K562 (cell line): ENCODE measurements at regions not wholly inside any gene's neighbourhood (a gene's known extent, or its start where the extent isn't known, plus 50 kb on each side); places are given as distances from the start of the nearest gene placed in this dataset.

Source experiments
- ATAC-seq: fragments of 200-7000 bp; cut with Tn5 transposase; 3 replicates; pipeline ENCODE4 v1.9.1; 2020; ENCODE audit warnings: moderate library complexity
- BruUV-seq: library from RNA; stranded (reverse); fragments of 400-500 nt; replicated peaks from 2 replicates; lab custom pipeline; 2021; lab: Mats Ljungman, UMichigan
- CTCF ChIA-PET: fragments of 300-600 bp; formaldehyde crosslinking; extraction: SDS; loops from one replicate; lab custom pipeline; 2021; ENCODE audit warnings: low intra/inter-chr PET ratio; lab: Yijun Ruan, JAX
- POLR2A ChIA-PET: fragments of 300-600, 350-650 bp; sonication (Branson Sonifier 250); formaldehyde crosslinking; extraction: SDS; loops from one replicate; lab custom pipeline; 2021; ENCODE audit warnings: antibody characterized with exemption, inconsistent platforms; lab: Yijun Ruan, JAX
- DNase-seq, 4 experiments: peaks; one replicate each; pipeline versions ENCODE4 v3.0.0 to v3.0.0-alpha.2; 2011 to 2018; ENCODE audit warnings: low spot score in 3 of 4, mixed read lengths in 3 of 4; ENCODE audit errors: extremely low read depth in 1 of 4
- FAIRE-seq: peaks from 2 replicates; lab custom pipeline; 2011; peaks lifted over from hg19 to GRCh38; lab: Jason Lieb, UNC
- H2AFZ ChIP-seq: 2 replicates; pipeline ENCODE4 v1.6.0; 2011; ENCODE audit warnings: low read depth, low read length, control low read depth, inconsistent platforms
- H3K27ac ChIP-seq: fragments of 200-600 bp; 3 replicates; pipeline ENCODE4 v1.8.0; 2011; ENCODE audit warnings: low read depth, mild to moderate bottlenecking, control low read depth, inconsistent platforms, low read length, moderate library complexity, mixed read lengths; ENCODE audit errors: extremely low read depth
- H3K27me3 ChIP-seq, 2 experiments: fragments of 300-600 bp in 1 of 2; 2 replicates in 1 of 2; 3 replicates in 1 of 2; pipeline versions ENCODE4 v1.6.0 to v1.8.0; 2011; ENCODE audit warnings: inconsistent platforms in 2 of 2, low read length in 2 of 2, mild to moderate bottlenecking in 1 of 2, mixed read lengths in 1 of 2, moderate library complexity in 1 of 2; ENCODE audit not compliant: control insufficient read depth in 2 of 2, insufficient read depth in 2 of 2
- H3K36me3 ChIP-seq: fragments of 300-600 bp; 3 replicates; pipeline ENCODE4 v1.8.0; 2011; ENCODE audit warnings: mild to moderate bottlenecking, low read length, inconsistent platforms; ENCODE audit not compliant: control insufficient read depth, insufficient read depth
- H3K4me1 ChIP-seq, 2 experiments: fragments of 200-600 bp in 1 of 2; replicated peaks in 1 of 2; 2 replicates in 1 of 2; 3 replicates in 1 of 2; pipeline versions ENCODE4 v1.5.1 to v1.8.0; 2011; ENCODE audit warnings: inconsistent platforms in 2 of 2, low read length in 2 of 2, mild to moderate bottlenecking in 1 of 2, mixed read lengths in 1 of 2, moderate library complexity in 1 of 2; ENCODE audit not compliant: control insufficient read depth in 2 of 2, insufficient read depth in 2 of 2
- H3K4me2 ChIP-seq: 2 replicates; pipeline ENCODE4 v1.6.1; 2011; ENCODE audit warnings: low read length, control low read depth, inconsistent platforms, mixed read lengths; ENCODE audit not compliant: insufficient read depth
- H3K4me3 ChIP-seq: fragments of 200-600 bp; sonication (generic), shearing (Covaris generic); 2 replicates; pipeline ENCODE4 v1.5.1; 2016; ENCODE audit warnings: control low read depth, inconsistent platforms
- H3K79me2 ChIP-seq: fragments of 200-600 bp; 3 replicates; pipeline ENCODE4 v1.8.0; 2011; ENCODE audit warnings: low read length, inconsistent platforms; ENCODE audit not compliant: control insufficient read depth, insufficient read depth
- H3K9ac ChIP-seq, 2 experiments: 2 replicates each; pipeline versions ENCODE4 v1.6.0 to v1.6.1; 2011; ENCODE audit warnings: low read depth in 2 of 2, low read length in 2 of 2, control low read depth in 1 of 2, inconsistent platforms in 1 of 2, mild to moderate bottlenecking in 1 of 2, mixed read lengths in 1 of 2; ENCODE audit not compliant: insufficient read depth in 1 of 2
- H3K9me1 ChIP-seq: one replicate; pipeline ENCODE4 v1.6.0; 2011; ENCODE audit warnings: inconsistent platforms, mild to moderate bottlenecking, low read length, moderate library complexity; ENCODE audit not compliant: control insufficient read depth, insufficient read depth
- H3K9me3 ChIP-seq: replicated peaks from 2 replicates; pipeline ENCODE4 v1.5.1; 2011; ENCODE audit warnings: low read depth, low read length, inconsistent platforms; ENCODE audit not compliant: control insufficient read depth, insufficient read depth
- H4K20me1 ChIP-seq: replicated peaks from 2 replicates; pipeline ENCODE4 v1.6.1; 2011; ENCODE audit warnings: low read length, inconsistent platforms, mixed read lengths; ENCODE audit not compliant: control insufficient read depth, insufficient read depth
- E2F8 ChIP-seq: fragments of 450-650 bp; IDR thresholded peaks from 2 replicates; pipeline ENCODE4 v1.7.1; 2018; ENCODE audit warnings: mild to moderate bottlenecking, low read depth; ENCODE audit not compliant: partially characterized antibody
- FUS ChIP-seq: fragments of 200-400 bp; formaldehyde crosslinking; optimal IDR thresholded peaks from 2 replicates; pipeline ENCODE3; 2017; ENCODE audit warnings: low read depth, low read length
- HNRNPH1 ChIP-seq: fragments of 200-400 bp; formaldehyde crosslinking; optimal IDR thresholded peaks from 2 replicates; pipeline ENCODE3; 2017; ENCODE audit warnings: low read depth, mild to moderate bottlenecking, low read length, moderate library complexity
- MAFK ChIP-seq: IDR thresholded peaks from 2 replicates; pipeline ENCODE4 v1.6.1; 2011; ENCODE audit warnings: low read length, improper control_type of control experiment
- MLX ChIP-seq, 2 experiments: fragments of 450-650 bp in 1 of 2; sonication (generic) in 1 of 2; formaldehyde crosslinking; conservative IDR thresholded peaks; 2 replicates each; pipeline versions ENCODE4 v1.4.0 to v1.8.1; 2020 to 2022; ENCODE audit warnings: mild to moderate bottlenecking in 1 of 2, missing genetic modification reagents in 1 of 2
- ZNF121 ChIP-seq: sonication (generic); formaldehyde crosslinking; conservative IDR thresholded peaks from 2 replicates; pipeline ENCODE4 v1.8.0; 2022; ENCODE audit warnings: missing genetic modification reagents
- ZNF134 ChIP-seq: fragments of 250-450 bp; sonication (Bioruptor Pico); conservative IDR thresholded peaks from 2 replicates; pipeline ENCODE4 v1.4.0; 2020
- ZNF316 ChIP-seq: fragments of 450-650 bp; IDR thresholded peaks from 2 replicates; pipeline ENCODE4 v1.6.1; 2016
- ZNF77 ChIP-seq: fragments of 250-450 bp; sonication (Bioruptor Pico); IDR thresholded peaks from 2 replicates; pipeline ENCODE4 v1.5.0; 2020
- WGBS: fragments of 100-300 bp; shearing (Covaris generic); methylation state at CpG from one replicate; pipeline ENCODE4 v1.1.6; 2016; ENCODE audit warnings: low coverage, mixed read lengths; ENCODE audit not compliant: insufficient coverage; ENCODE audit errors: missing lambda C conversion rate; 5-methylcytosine and 5-hydroxymethylcytosine counted together
- in situ Hi-C: fragments of 300-500 bp; cut with MboI; formaldehyde crosslinking; loops from 4 replicates; pipeline ENCODE4 v1.15.0; 2018; ENCODE audit warnings: inconsistent platforms, mixed read lengths
- intact Hi-C: fragments of 100-400 bp; cut with micrococcal nuclease; formaldehyde crosslinking; loops from 2 replicates; pipeline ENCODE4 v1.14.2; 2022

GRCh38 chr5:167936022-167936421, 355.4 kb upstream of the WWC1 start:
- no peak for DNase-seq
- H3K9ac ChIP-seq: no peak overlapping the region
- H2AFZ ChIP-seq: no peak overlapping the region
- no peaks in the 10 kb centered on the region for H3K79me2 ChIP-seq
- intact Hi-C loops: no loop called here
- no peaks in the 10 kb centered on the region for H3K9me3 ChIP-seq
- no peaks in the 10 kb centered on the region for H4K20me1 ChIP-seq
- TF ChIP-seq ZNF77: no peak
- TF ChIP-seq HNRNPH1: no peak
- no peak for TF ChIP-seq ZNF121 (CRISPR knock-in tag)
- TF ChIP-seq, all 486 proteins: peak for 0
- Histone ChIP-seq H3K4me1 (no peaks in the 10 kb centered on the region), H3K36me3 (no peaks in the 10 kb centered on the region), H3K4me2 (no peak overlapping the region), H3K9me1 (no peaks in the 10 kb centered on the region), H3K4me3 (no peak overlapping the region), H3K27ac (no peak overlapping the region), H3K27me3 (no peaks in the 10 kb centered on the region)
- BruUV-seq: no TSS peak
- ATAC-seq: no peak
- in situ Hi-C loops: no loop called here
- POLR2A ChIA-PET: no interaction called here
- WGBS: 2% methylated on average over 4 of the region's 4 CpGs
- CTCF ChIA-PET: interaction anchor here (0.6 kb wide), 1 partner anchor 60 kb away, joined by 3 read pairs; no protein-coding TSS in a partner anchor
- FAIRE-seq: no peak

- DNase-seq (no peak), FAIRE-seq (no peak), ATAC-seq (no peak)
- H2AFZ ChIP-seq: no peak overlapping the region
- no peaks in the 10 kb centered on the region for H4K20me1 ChIP-seq
- no peaks in the 10 kb centered on the region for H3K36me3 ChIP-seq
- intact Hi-C loops (no loop called here), in situ Hi-C loops (no loop called here)
- no peak overlapping the region for H3K27ac ChIP-seq
- no peaks in the 10 kb centered on the region for H3K27me3 ChIP-seq
- TF ChIP-seq FUS (no peak), MAFK (0 out of 2 replicates have a peak, but pooled peaks have one; percentile 8), ZNF134 (CRISPR knock-in tag) (no peak), E2F8 (no peak), ZNF316 (peak; percentile 62; the same call in 1 of the 2 replicates), MLX (CRISPR knock-in tag; conservative IDR thresholded peaks at IDR 0.05) (no peak)
- no peaks in the 10 kb centered on the region for H3K79me2 ChIP-seq
- H3K4me2 ChIP-seq: no peak overlapping the region
- no peaks in the 10 kb centered on the region for H3K9me1 ChIP-seq
- no TSS peak for BruUV-seq
- H3K4me3 ChIP-seq: no peak overlapping the region
- ChIA-PET CTCF (no interaction called here), POLR2A (no interaction called here)
- H3K4me1 ChIP-seq: no peaks in the 10 kb centered on the region
- 0% methylated on average over 6 of the region's 6 CpGs for WGBS
- no peak overlapping the region for H3K9ac ChIP-seq
- no peaks in the 10 kb centered on the region for H3K9me3 ChIP-seq
These were observed 354.4 kb upstream of the WWC1 start for GRCh38 chr5:167936944-167937634.
